ENCODE measurements at regions not wholly inside any gene's neighbourhood (a gene's known extent, or its start where the extent isn't known, plus 50 kb on each side); places are given as distances from the start of the nearest gene placed in this dataset.

DNA sequence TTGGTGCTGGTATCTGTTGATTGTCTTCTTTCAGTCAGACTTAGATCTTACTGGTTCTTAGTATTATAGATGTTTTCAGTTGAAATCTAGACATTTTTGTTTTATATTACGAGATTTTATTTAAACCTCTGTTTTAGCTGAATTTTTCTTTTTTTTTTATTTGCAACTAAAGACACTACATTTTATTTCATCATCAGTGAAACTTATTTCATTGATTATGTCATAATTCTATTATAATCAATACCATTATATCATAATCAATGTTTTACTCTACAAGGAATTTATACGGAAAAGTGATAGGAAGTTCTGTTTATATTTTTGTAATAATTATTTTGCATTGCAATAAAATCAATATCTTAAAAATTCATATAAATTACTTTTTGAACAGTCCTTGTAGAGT, 477.4 kb upstream of the MDFIC2 start:
- Mint-ChIP-seq H3K27ac (ENCODE audit: unreplicated experiment) (no peak overlapping the region), H3K4me1 (ENCODE audit: unreplicated experiment) (peaks cover 7% of the 10 kb centered on the region), H3K36me3 (ENCODE audit: low read depth, unreplicated experiment) (no peaks in the 10 kb centered on the region), H3K4me3 (ENCODE audit: unreplicated experiment) (no peak overlapping the region), H3K27me3 (ENCODE audit: unreplicated experiment) (peaks cover 2% of the 10 kb centered on the region), H3K9me3 (ENCODE audit: unreplicated experiment) (no peaks in the 10 kb centered on the region)
- TF ChIP-seq CTCF (IDR thresholded peaks at IDR 0.05; ENCODE audit: unreplicated experiment), result no peak
- no peak for DNase-seq (ENCODE audit: low spot score)

GRCh38 chr3:70780790-70781189, 468.4 kb upstream of the MDFIC2 start:
- Mint-ChIP-seq H3K27me3 (ENCODE audit: unreplicated experiment) (no peaks in the 10 kb centered on the region), H3K4me1 (ENCODE audit: unreplicated experiment) (no peaks in the 10 kb centered on the region), H3K36me3 (ENCODE audit: low read depth, unreplicated experiment) (no peaks in the 10 kb centered on the region), H3K4me3 (ENCODE audit: unreplicated experiment) (no peak overlapping the region), H3K27ac (ENCODE audit: unreplicated experiment) (no peak overlapping the region), H3K9me3 (ENCODE audit: unreplicated experiment) (no peaks in the 10 kb centered on the region)
- DNase-seq (ENCODE audit: low spot score), result no peak
- TF ChIP-seq CTCF (IDR thresholded peaks at IDR 0.05; ENCODE audit: unreplicated experiment), result no peak

DNA sequence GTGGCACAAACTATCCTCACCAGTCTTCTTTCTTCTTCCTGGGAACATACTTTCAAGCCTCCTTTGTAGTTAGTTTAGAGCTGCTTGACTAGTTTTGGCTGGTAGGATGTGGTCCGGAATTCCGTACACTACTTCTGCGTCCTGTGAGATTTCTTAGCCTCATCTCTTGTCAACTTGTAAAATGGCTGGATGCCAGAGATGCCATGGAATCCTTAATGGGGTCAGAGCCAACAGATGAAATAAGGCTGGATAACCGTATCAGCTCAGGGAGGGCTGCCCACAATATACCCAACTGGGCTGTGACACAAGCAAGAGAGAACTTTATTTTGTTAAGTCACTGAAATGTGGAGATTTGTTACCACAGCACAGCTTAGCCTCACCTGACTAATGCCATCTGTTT, 466.9 kb upstream of the MDFIC2 start:
- no peak for DNase-seq (ENCODE audit: low spot score)
- Mint-ChIP-seq H3K36me3 (ENCODE audit: low read depth, unreplicated experiment) (no peaks in the 10 kb centered on the region), H3K27me3 (ENCODE audit: unreplicated experiment) (no peaks in the 10 kb centered on the region), H3K9me3 (ENCODE audit: unreplicated experiment) (no peaks in the 10 kb centered on the region), H3K4me3 (ENCODE audit: unreplicated experiment) (no peak overlapping the region), H3K27ac (ENCODE audit: unreplicated experiment) (no peak overlapping the region), H3K4me1 (ENCODE audit: unreplicated experiment) (no peaks in the 10 kb centered on the region)
- TF ChIP-seq CTCF (IDR thresholded peaks at IDR 0.05; ENCODE audit: unreplicated experiment), result no peak

GRCh38 chr3:70776081-70776480, 463.6 kb upstream of the MDFIC2 start:
- no peak overlapping the region for H3K4me3 Mint-ChIP-seq (ENCODE audit: unreplicated experiment)
- no peak for DNase-seq (ENCODE audit: low spot score)
- H3K27me3 Mint-ChIP-seq (ENCODE audit: unreplicated experiment), result no peaks in the 10 kb centered on the region
- no peaks in the 10 kb centered on the region for H3K36me3 Mint-ChIP-seq (ENCODE audit: low read depth, unreplicated experiment)
- H3K9me3 Mint-ChIP-seq (ENCODE audit: unreplicated experiment), result no peaks in the 10 kb centered on the region
- no peak for TF ChIP-seq CTCF (IDR thresholded peaks at IDR 0.05; ENCODE audit: unreplicated experiment)
- H3K27ac Mint-ChIP-seq (ENCODE audit: unreplicated experiment), result no peak overlapping the region
- H3K4me1 Mint-ChIP-seq (ENCODE audit: unreplicated experiment), result no peaks in the 10 kb centered on the region

DNA sequence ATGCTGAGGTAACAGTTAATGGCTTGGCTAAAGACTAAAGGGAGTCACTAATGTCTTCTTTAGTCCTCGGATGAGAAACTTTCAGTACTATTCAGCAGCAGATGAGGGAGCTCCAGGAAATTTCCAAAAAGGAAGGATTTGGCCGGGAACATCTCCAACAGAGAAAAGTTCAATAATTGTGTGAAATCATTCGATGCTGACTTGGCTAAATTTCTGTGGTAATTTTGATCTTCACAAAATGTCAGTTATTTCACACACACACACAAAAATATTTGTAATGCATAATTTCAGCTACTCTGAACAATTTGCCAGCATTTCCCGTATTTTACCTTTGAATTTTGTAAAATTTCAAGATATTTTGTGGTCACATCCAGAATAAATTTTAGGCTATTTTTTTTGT, 462.8 kb upstream of the MDFIC2 start:
- TF ChIP-seq CTCF (IDR thresholded peaks at IDR 0.05; ENCODE audit: unreplicated experiment), result no peak
- Mint-ChIP-seq H3K4me1 (ENCODE audit: unreplicated experiment) (no peaks in the 10 kb centered on the region), H3K36me3 (ENCODE audit: low read depth, unreplicated experiment) (no peaks in the 10 kb centered on the region), H3K9me3 (ENCODE audit: unreplicated experiment) (no peaks in the 10 kb centered on the region), H3K27ac (ENCODE audit: unreplicated experiment) (no peak overlapping the region), H3K4me3 (ENCODE audit: unreplicated experiment) (no peak overlapping the region), H3K27me3 (ENCODE audit: unreplicated experiment) (no peaks in the 10 kb centered on the region)
- no peak for DNase-seq (ENCODE audit: low spot score)

Data from endothelial cell (in vitro differentiated cells).